GM18520 (cell line): ENCODE measurements at regions not wholly inside any gene's neighbourhood (a gene's known extent, or its start where the extent isn't known, plus 50 kb on each side); places are given as distances from the start of the nearest gene placed in this dataset.
"Not testable (repeated sequence)": the region's sequence is repeated elsewhere in the genome, so short reads cannot be mapped to it uniquely, and the experiment has no call there.

Experiments
- ATAC-seq: cut with Tn5 transposase; IDR thresholded peaks from one replicate; pipeline ENCODE4 v1.9.1; 2021; ENCODE audit not compliant: unreplicated experiment

- no peak for ATAC-seq
These were observed 264.7 kb upstream of the ZRANB2 start for GRCh38 chr1:71345491-71345890.

- ATAC-seq = no peak
These were observed 263.0 kb upstream of the ZRANB2 start for GRCh38 chr1:71343686-71344416.

- no peak for ATAC-seq
These were observed 258.4 kb upstream of the ZRANB2 start for GRCh38 chr1:71339238-71339637.

GRCh38 chr1:71330991-71331390 lies 250.2 kb upstream of the ZRANB2 start:
- no peak for ATAC-seq

- no peak for ATAC-seq
These were observed 243.9 kb upstream of the ZRANB2 start for GRCh38 chr1:71324671-71325267.

- ATAC-seq = no peak
These were observed 231.7 kb upstream of the ZRANB2 start for GRCh38 chr1:71312545-71312944.

- ATAC-seq = no peak
These were observed 230.5 kb upstream of the ZRANB2 start for GRCh38 chr1:71311376-71311775.

- ATAC-seq = no peak
These were observed 226.6 kb upstream of the ZRANB2 start for GRCh38 chr1:71307451-71307850.

GRCh38 chr1:71304125-71304524 lies 223.3 kb upstream of the ZRANB2 start:
- no peak for ATAC-seq

GRCh38 chr1:71303617-71304041 lies 222.8 kb upstream of the ZRANB2 start:
- ATAC-seq = no peak

GRCh38 chr1:71298633-71299032 lies 217.8 kb upstream of the ZRANB2 start:
- ATAC-seq = no peak

- ATAC-seq = no peak
These were observed 215.8 kb upstream of the ZRANB2 start for GRCh38 chr1:71296551-71297134.

GRCh38 chr1:71295350-71295749 lies 214.5 kb upstream of the ZRANB2 start:
- ATAC-seq = no peak

- ATAC-seq = no peak
These were observed 213.3 kb upstream of the ZRANB2 start for GRCh38 chr1:71294178-71294577.

GRCh38 chr1:71292203-71292602 lies 211.4 kb upstream of the ZRANB2 start:
- no peak for ATAC-seq

GRCh38 chr1:71290506-71291237 lies 209.8 kb upstream of the ZRANB2 start:
- not testable (repeated sequence) for ATAC-seq

GRCh38 chr1:71285529-71285928 lies 204.7 kb upstream of the ZRANB2 start:
- no peak for ATAC-seq

- ATAC-seq = no peak
These were observed 195.6 kb upstream of the ZRANB2 start for GRCh38 chr1:71276466-71276865.

- ATAC-seq = no peak
These were observed 192.5 kb upstream of the ZRANB2 start for GRCh38 chr1:71273334-71273733.

GRCh38 chr1:71270394-71270915 lies 189.6 kb upstream of the ZRANB2 start:
- ATAC-seq = no peak

GRCh38 chr1:71269818-71270217 lies 189.0 kb upstream of the ZRANB2 start:
- no peak for ATAC-seq
